ENCODE measurements at regions not wholly inside any gene's neighbourhood (a gene's known extent, or its start where the extent isn't known, plus 50 kb on each side); places are given as distances from the start of the nearest gene placed in this dataset.

DNA sequence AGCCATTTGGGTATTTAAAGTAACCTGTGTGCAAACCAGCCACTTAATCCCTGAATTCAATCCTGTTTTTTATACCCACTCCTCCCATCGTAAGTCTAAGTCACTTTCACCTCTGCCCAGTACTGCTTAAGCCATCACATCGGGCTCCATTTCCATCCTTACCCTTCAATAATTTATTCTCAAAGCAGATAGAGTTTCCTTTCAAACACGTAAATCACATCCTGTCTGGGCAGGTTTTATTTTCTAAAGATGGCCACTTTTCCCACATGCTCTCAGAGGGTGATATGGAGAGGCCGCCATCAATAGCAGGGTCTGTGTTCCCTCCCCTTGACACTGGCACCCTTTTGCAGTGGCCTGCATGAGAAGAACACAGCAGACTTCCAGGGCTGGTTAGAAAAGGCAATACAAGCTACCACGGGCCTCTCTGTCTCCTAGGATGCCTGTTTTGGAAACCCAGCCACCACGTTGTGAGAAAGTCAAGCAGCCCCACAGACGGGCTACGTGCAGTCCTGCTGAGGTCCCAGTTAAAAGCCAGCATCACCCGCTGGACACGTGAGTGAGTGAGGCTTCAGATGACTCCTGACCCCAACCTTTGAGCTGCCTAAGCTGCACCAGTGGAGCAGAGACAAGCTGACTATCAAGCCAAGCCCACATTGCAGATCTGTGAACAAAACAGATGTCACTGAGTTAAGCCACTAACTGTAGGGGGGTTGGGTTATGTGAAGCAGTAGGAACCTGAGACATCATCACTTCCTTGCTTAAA, 241.8 kb upstream of the SLCO3A1 start:
- H3K4me3 ChIP-seq = no peak overlapping the region
- no peaks in the 10 kb centered on the region for H3K36me3 ChIP-seq
- WGBS = 64% methylated on average over 10 of the region's 10 CpGs
- TF ChIP-seq, protein P1, sequence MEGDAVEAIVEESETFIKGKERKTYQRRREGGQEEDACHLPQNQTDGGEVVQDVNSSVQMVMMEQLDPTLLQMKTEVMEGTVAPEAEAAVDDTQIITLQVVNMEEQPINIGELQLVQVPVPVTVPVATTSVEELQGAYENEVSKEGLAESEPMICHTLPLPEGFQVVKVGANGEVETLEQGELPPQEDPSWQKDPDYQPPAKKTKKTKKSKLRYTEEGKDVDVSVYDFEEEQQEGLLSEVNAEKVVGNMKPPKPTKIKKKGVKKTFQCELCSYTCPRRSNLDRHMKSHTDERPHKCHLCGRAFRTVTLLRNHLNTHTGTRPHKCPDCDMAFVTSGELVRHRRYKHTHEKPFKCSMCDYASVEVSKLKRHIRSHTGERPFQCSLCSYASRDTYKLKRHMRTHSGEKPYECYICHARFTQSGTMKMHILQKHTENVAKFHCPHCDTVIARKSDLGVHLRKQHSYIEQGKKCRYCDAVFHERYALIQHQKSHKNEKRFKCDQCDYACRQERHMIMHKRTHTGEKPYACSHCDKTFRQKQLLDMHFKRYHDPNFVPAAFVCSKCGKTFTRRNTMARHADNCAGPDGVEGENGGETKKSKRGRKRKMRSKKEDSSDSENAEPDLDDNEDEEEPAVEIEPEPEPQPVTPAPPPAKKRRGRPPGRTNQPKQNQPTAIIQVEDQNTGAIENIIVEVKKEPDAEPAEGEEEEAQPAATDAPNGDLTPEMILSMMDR (IDR thresholded peaks at IDR 0.05) = no peak
- H3K27ac ChIP-seq = no peak overlapping the region
- no peak for DNase-seq (ENCODE audit: low spot score)
- H3K4me1 ChIP-seq (replicated peaks) = no peaks in the 10 kb centered on the region
- intact Hi-C loops (cut with DNase I) = no loop called here
- H3K27me3 ChIP-seq (replicated peaks; ENCODE audit: insufficient read depth) = no peaks in the 10 kb centered on the region
- no peaks in the 10 kb centered on the region for H3K9me3 ChIP-seq

DNA sequence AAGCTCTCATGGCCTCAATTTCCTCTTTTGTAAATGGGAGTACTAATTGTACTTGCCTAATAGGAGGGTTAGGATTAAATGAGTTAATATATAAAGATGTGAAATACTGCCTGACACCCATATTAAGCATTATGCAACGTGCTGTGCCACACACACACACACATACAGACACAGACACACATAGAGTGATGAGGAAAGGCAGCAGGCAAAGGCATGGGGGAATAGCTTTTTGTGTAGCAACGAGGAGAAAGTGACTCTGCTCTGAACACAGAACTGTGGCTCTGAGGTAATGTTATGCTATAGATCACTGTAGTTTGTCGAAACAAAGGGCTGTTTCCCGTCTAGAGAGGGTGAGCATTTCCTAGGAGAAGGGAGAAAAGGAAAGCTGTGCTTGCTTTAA, 233.3 kb upstream of the SLCO3A1 start:
- no peaks in the 10 kb centered on the region for H3K9me3 ChIP-seq
- no peak overlapping the region for H3K4me3 ChIP-seq
- no peaks in the 10 kb centered on the region for H3K36me3 ChIP-seq
- intact Hi-C loops (cut with DNase I) = no loop called here
- TF ChIP-seq, protein P1 (IDR thresholded peaks at IDR 0.05) = no peak
- no peak for TF ChIP-seq POLR2A (IDR thresholded peaks at IDR 0.05)
- TF ChIP-seq POLR2AphosphoS5 (IDR thresholded peaks at IDR 0.05) = no peak
- H3K27ac ChIP-seq = no peak overlapping the region
- no peaks in the 10 kb centered on the region for H3K4me1 ChIP-seq (replicated peaks)
- no peak for DNase-seq (ENCODE audit: low spot score)
- WGBS = 38% methylated on average over 4 of the region's 4 CpGs
- H3K27me3 ChIP-seq (replicated peaks; ENCODE audit: insufficient read depth) = no peaks in the 10 kb centered on the region

DNA sequence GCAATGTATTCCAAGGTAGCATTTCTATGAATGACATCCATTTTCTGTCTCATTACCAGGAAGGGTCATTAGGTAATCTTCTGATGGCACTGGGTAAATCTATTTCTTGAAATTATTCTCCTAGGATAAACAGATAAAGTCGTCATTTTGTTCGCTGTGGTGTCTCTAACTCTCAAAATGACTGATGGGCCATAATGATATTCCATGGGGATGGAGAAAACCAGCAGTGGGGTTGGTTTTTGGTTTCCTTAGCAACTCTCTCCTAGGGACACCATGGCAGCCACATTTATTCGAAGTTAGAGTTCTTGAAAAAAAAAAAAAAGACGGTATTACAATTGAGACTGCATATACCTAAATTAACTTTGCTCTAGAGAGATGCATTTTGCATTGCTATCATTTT, 231.3 kb upstream of the SLCO3A1 start:
- WGBS = 89% methylated on average over 4 of the region's 4 CpGs
- no peak overlapping the region for H3K4me3 ChIP-seq
- H3K36me3 ChIP-seq = no peaks in the 10 kb centered on the region
- TF ChIP-seq, protein P1 (IDR thresholded peaks at IDR 0.05) = no peak
- TF ChIP-seq POLR2A (IDR thresholded peaks at IDR 0.05) = no peak
- no peak for TF ChIP-seq POLR2AphosphoS5 (IDR thresholded peaks at IDR 0.05)
- no peaks in the 10 kb centered on the region for H3K9me3 ChIP-seq
- intact Hi-C loops (cut with DNase I) = no loop called here
- no peak overlapping the region for H3K27ac ChIP-seq
- no peaks in the 10 kb centered on the region for H3K27me3 ChIP-seq (replicated peaks; ENCODE audit: insufficient read depth)
- H3K4me1 ChIP-seq (replicated peaks) = no peaks in the 10 kb centered on the region
- DNase-seq (ENCODE audit: low spot score) = no peak

DNA sequence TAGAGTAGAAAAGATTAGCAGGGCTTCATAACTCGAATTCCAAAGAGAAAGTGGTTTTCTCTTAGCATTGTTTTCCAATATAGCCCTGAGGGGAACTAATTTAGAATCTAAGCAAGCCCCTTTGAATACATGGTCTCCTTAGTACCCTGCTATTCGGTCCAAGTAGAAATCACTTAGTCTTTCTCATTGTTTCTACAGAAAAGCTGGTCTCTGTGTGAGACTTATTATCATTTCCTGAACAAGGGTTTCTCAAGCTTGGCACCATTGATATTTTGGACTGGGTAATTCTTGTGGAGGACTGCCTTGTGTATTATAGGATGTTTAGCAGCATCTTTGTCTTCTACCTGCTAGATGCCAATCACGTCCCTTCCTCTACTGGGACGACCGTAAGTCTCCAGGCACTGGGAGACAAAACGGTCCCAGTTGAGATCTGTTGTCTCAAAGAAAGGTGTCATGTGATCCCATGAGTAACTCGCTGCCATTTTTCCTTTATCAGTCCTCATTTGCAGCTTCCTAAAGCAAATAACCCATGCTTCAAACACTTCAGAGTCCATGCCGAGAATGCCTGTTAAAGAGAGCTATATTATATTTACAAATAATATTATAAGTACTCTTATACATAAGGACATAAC, 230.7 kb upstream of the SLCO3A1 start:
- intact Hi-C loops (cut with DNase I) = no loop called here
- no peak for DNase-seq (ENCODE audit: low spot score)
- Histone ChIP-seq H3K36me3 (no peaks in the 10 kb centered on the region), H3K9me3 (no peaks in the 10 kb centered on the region), H3K27ac (no peak overlapping the region), H3K4me3 (no peak overlapping the region), H3K27me3 (replicated peaks; ENCODE audit: insufficient read depth) (no peaks in the 10 kb centered on the region), H3K4me1 (replicated peaks) (no peaks in the 10 kb centered on the region)
- TF ChIP-seq POLR2A (IDR thresholded peaks at IDR 0.05) (no peak), POLR2AphosphoS5 (IDR thresholded peaks at IDR 0.05) (no peak)
- TF ChIP-seq, protein P1 (IDR thresholded peaks at IDR 0.05) = no peak
- WGBS = 76% methylated on average over 8 of the region's 8 CpGs
